Upper lobe of right lung (tissue), 1 donor: ENCODE measurements at regions not wholly inside any gene's neighbourhood (a gene's known extent, or its start where the extent isn't known, plus 50 kb on each side); places are given as distances from the start of the nearest gene placed in this dataset.
A peak's percentile ranks its signal among the peaks of the same experiment; 100 is the strongest.

ENCODE experiments used
- ATAC-seq: fragments of 200-7000 bp; cut with Tn5 transposase; one replicate; pipeline ENCODE4 v1.9.1; 2020; ENCODE audit warnings: mild to moderate bottlenecking, moderate library complexity
- DNase-seq: peaks from one replicate; pipeline ENCODE4 v3.0.0-alpha.2; 2020
- H3K27ac ChIP-seq: fragments of 200-600 bp; one replicate; pipeline ENCODE4 v1.8.0; 2022
- H3K27me3 ChIP-seq: fragments of 200-600 bp; one replicate; pipeline ENCODE4 v1.8.0; 2022; ENCODE audit warnings: mild to moderate bottlenecking
- H3K36me3 ChIP-seq: fragments of 200-600 bp; one replicate; pipeline ENCODE4 v1.8.0; 2022
- H3K4me1 ChIP-seq: fragments of 200-600 bp; one replicate; pipeline ENCODE4 v1.8.0; 2022
- H3K4me3 ChIP-seq: fragments of 200-600 bp; one replicate; pipeline ENCODE4 v1.8.0; 2022; ENCODE audit warnings: mild to moderate bottlenecking
- H3K9me3 ChIP-seq: fragments of 200-600 bp; one replicate; pipeline ENCODE4 v1.8.0; 2022
- intact Hi-C: fragments of 100-400 bp; cut with DNase I; formaldehyde crosslinking; loops from one replicate; pipeline ENCODE4 v1.11.0; 2022
- TF ChIP-seq, protein P1 (sequence below): fragments of 200-600 bp; IDR thresholded peaks from one replicate; pipeline ENCODE4 v1.8.0; 2022; ENCODE audit warnings: antibody characterized with exemption
- donor health status: DM: no; HTN: yes; CAD: no; lungs with severe emphysema.

- intact Hi-C loops = no loop called here
- no peak for DNase-seq
- peak; percentile 33 for ATAC-seq
- TF ChIP-seq, protein P1, sequence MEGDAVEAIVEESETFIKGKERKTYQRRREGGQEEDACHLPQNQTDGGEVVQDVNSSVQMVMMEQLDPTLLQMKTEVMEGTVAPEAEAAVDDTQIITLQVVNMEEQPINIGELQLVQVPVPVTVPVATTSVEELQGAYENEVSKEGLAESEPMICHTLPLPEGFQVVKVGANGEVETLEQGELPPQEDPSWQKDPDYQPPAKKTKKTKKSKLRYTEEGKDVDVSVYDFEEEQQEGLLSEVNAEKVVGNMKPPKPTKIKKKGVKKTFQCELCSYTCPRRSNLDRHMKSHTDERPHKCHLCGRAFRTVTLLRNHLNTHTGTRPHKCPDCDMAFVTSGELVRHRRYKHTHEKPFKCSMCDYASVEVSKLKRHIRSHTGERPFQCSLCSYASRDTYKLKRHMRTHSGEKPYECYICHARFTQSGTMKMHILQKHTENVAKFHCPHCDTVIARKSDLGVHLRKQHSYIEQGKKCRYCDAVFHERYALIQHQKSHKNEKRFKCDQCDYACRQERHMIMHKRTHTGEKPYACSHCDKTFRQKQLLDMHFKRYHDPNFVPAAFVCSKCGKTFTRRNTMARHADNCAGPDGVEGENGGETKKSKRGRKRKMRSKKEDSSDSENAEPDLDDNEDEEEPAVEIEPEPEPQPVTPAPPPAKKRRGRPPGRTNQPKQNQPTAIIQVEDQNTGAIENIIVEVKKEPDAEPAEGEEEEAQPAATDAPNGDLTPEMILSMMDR = no peak
- peaks cover 9% of the 10 kb centered on the region for H3K4me1 ChIP-seq
- no peaks in the 10 kb centered on the region for H3K27me3 ChIP-seq
- H3K27ac ChIP-seq = no peak overlapping the region
- no peak overlapping the region for H3K4me3 ChIP-seq
- no peaks in the 10 kb centered on the region for H3K9me3 ChIP-seq
- H3K36me3 ChIP-seq = no peaks in the 10 kb centered on the region
These were observed 509.1 kb downstream of the SHQ1 start for GRCh38 chr3:72338942-72339669.

GRCh38 chr3:72338082-72338941, 509.9 kb downstream of the SHQ1 start:
- ATAC-seq (no peak), DNase-seq (no peak)
- Histone ChIP-seq H3K4me1 (peaks cover 9% of the 10 kb centered on the region), H3K9me3 (no peaks in the 10 kb centered on the region), H3K36me3 (no peaks in the 10 kb centered on the region), H3K4me3 (no peak overlapping the region), H3K27ac (no peak overlapping the region), H3K27me3 (no peaks in the 10 kb centered on the region)
- TF ChIP-seq, protein P1 = no peak
- intact Hi-C loops = no loop called here

DNA sequence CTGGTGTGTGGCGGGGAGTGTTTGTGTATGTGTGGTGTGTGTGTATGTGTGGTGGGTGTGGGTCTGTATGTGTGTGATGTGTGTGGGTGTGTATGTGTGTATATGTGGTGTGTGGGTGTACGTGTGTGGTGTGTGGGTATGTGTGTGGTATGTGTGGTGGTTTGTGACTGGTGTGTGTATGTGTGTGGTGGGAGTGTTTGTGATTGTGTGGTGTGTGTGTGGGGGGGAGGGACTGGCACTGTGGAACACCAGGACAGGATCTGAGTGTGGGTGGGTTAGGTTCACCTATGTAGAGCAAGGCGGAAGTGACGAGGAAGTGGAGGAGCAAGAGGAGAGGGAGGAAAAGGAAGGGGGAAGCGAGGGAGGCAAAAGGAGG, 510.8 kb downstream of the SHQ1 start:
- intact Hi-C loops = no loop called here
- H3K36me3 ChIP-seq = no peaks in the 10 kb centered on the region
- no peak overlapping the region for H3K27ac ChIP-seq
- TF ChIP-seq, protein P1 = no peak
- H3K9me3 ChIP-seq = no peaks in the 10 kb centered on the region
- no peaks in the 10 kb centered on the region for H3K27me3 ChIP-seq
- ATAC-seq (no peak), DNase-seq (no peak)
- no peak overlapping the region for H3K4me3 ChIP-seq
- peaks cover 9% of the 10 kb centered on the region for H3K4me1 ChIP-seq

- TF ChIP-seq, protein P1 = no peak
- Histone ChIP-seq H3K4me3 (peak overlapping the region; percentile 4), H3K27ac (no peak overlapping the region), H3K36me3 (no peaks in the 10 kb centered on the region), H3K4me1 (peaks cover 9% of the 10 kb centered on the region), H3K27me3 (no peaks in the 10 kb centered on the region), H3K9me3 (no peaks in the 10 kb centered on the region)
- ATAC-seq = peak; percentile 91
- intact Hi-C loops = no loop called here
- DNase-seq = peak; percentile 91
These were observed 511.3 kb downstream of the SHQ1 start for GRCh38 chr3:72336821-72337479.

DNA sequence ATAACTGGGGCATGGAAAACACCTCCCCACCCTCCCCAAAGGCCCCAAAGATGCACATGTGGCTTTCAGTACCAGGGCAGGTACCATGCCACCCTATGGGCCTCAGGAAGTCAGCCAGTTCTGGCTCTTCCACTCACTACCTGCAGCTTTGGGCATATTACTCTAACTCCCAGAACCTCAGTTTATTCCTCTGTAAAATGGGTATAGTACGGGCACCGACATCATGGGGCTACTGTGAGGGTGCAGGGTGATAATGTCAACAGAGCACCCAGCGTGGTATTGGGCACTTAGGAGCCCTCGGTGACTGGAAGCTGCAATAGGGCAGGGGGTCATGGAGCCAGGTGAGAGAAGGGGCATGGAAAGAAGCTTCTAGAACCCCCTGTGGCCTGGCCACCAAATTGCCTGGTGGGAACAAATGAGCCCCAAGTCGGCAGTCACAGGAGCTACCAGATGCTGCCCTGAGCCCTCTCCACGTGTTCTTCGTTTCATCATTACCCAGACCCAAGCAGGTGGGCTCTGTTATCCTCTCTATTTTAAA, 512.1 kb downstream of the SHQ1 start:
- ATAC-seq (no peak), DNase-seq (no peak)
- Histone ChIP-seq H3K4me1 (peaks cover 9% of the 10 kb centered on the region), H3K27me3 (no peaks in the 10 kb centered on the region), H3K9me3 (no peaks in the 10 kb centered on the region), H3K4me3 (no peak overlapping the region), H3K27ac (no peak overlapping the region), H3K36me3 (no peaks in the 10 kb centered on the region)
- TF ChIP-seq, protein P1 = no peak
- intact Hi-C loops = no loop called here
